ENCODE measurements at regions not wholly inside any gene's neighbourhood (a gene's known extent, or its start where the extent isn't known, plus 50 kb on each side); places are given as distances from the start of the nearest gene placed in this dataset.

DNA sequence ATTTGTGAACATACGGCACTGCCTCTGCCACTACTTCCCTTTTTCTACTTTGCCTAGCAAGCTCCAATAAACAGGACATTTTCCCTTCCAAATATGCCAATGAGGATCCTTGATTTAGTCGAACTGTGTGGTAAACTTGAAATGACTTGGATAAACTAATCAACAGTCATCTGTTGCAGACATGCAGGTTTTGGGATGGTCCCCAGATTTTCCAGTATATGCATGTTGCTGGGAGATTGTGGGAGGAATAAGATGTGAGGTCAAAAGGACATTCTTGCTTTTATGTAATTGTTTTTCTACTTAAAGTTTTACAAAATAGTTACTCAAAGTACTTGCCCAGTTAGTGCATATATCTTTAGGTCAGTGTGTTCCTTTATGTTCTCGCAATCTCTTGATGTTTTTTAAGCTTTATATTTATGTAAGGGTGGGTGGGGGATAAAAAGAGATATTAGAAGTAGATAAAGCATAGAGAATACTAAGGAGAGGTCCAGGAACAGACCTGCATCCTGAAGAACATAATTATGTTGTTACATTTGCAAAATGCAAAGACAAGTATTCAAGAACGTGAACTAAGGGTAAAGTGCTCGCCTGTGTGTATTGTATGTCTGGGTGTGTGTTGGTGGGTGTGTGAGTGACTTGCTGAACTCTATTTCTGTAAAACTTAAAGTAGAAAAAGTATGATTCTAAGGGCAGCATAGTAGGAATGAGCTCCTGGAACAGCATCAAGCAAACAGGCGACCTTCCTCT is 88.4 kb upstream of the OXGR1 start:
- TF ChIP-seq CTCF (IDR thresholded peaks at IDR 0.05) (no peak), EZH2 (IDR thresholded peaks at IDR 0.05; ENCODE audit: borderline replicate concordance, insufficient read depth, low read depth, low read length, poor library complexity, severe bottlenecking) (no peak)

All from B cell (primary cell).